ENCODE measurements at regions not wholly inside any gene's neighbourhood (a gene's known extent, or its start where the extent isn't known, plus 50 kb on each side); places are given as distances from the start of the nearest gene placed in this dataset.

DNA sequence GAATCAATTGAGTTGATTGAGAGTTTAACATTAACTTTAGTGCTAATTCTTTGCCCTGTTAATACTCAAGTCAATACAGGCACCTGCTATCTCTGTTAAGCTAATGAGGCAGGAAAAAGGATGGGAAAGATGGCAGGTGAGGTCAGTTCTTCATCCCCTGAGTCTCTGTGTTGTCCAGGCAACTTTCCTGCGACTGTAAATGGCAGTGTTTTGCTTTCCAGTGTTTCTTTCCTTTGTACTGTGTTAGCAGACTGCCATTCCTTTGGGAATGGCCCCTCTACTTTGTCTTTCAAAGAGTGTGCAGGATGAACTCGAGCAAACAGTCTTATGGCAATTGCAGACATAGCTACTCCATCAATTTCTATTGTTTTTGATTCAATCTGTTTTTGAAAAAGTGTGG, 202.2 kb upstream of the VLDLR start:
- Histone ChIP-seq H3K27me3 (no peaks in the 10 kb centered on the region), H3K4me3 (no peak overlapping the region), H3K27ac (no peak overlapping the region), H3K36me3 (ENCODE audit: low read depth, missing control alignments) (no peaks in the 10 kb centered on the region), H3K4me1 (peaks cover 4% of the 10 kb centered on the region), H3K9me3 (no peaks in the 10 kb centered on the region)
- DNase-seq, result no peak
- intact Hi-C loops (cut with DNase I; ENCODE audit: low total_unique reads), result no loop called here
- no peak for TF ChIP-seq CTCF (IDR thresholded peaks at IDR 0.05)
- no peak for TF ChIP-seq POLR2A (IDR thresholded peaks at IDR 0.05)
- WGBS, 2 donors, result 36 to 67% methylated on average over 2 of the region's 2 CpGs

DNA sequence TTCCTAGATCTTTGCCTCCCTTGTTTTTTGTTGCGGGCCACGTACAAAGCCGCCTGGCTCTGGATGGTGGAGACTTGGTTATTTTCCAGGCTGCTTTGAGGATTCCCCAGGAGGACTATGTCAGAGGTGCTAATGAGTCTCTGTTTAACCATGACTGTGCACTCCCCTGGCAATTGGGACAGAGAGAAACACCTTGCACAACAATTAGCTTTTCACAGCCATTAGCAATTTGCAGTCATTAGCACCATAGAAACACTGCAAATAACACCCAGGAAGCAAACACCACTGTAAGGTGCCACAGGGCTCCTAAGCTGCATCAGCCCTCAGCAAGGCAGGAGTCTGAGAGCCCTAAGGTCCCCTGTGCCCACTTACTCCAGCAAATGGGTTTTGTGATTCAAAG, 201.0 kb upstream of the VLDLR start:
- DNase-seq, result no peak
- no peak overlapping the region for H3K27ac ChIP-seq
- peaks cover 7% of the 10 kb centered on the region for H3K4me1 ChIP-seq
- no peak for TF ChIP-seq POLR2A (IDR thresholded peaks at IDR 0.05)
- no peak for TF ChIP-seq CTCF (IDR thresholded peaks at IDR 0.05)
- no peaks in the 10 kb centered on the region for H3K9me3 ChIP-seq
- intact Hi-C loops (cut with DNase I; ENCODE audit: low total_unique reads), result no loop called here
- H3K27me3 ChIP-seq, result no peaks in the 10 kb centered on the region
- H3K36me3 ChIP-seq (ENCODE audit: low read depth, missing control alignments), result no peaks in the 10 kb centered on the region
- WGBS, 2 donors, result 81 to 83% methylated on average over 3 of the region's 3 CpGs
- H3K4me3 ChIP-seq, result no peak overlapping the region

GRCh38 chr9:2424619-2425033, 197.0 kb upstream of the VLDLR start:
- Histone ChIP-seq H3K9me3 (no peaks in the 10 kb centered on the region), H3K27me3 (no peaks in the 10 kb centered on the region), H3K36me3 (ENCODE audit: low read depth, missing control alignments) (no peaks in the 10 kb centered on the region), H3K4me3 (no peak overlapping the region), H3K27ac (peak overlapping the region in 1 of 2 donors; percentile 8), H3K4me1 (peaks cover 4% of the 10 kb centered on the region)
- intact Hi-C loops (cut with DNase I; ENCODE audit: low total_unique reads), result no loop called here
- 22 to 34% methylated on average over 2 of the region's 2 CpGs for WGBS, 2 donors
- no peak for TF ChIP-seq POLR2A (IDR thresholded peaks at IDR 0.05)
- TF ChIP-seq CTCF (IDR thresholded peaks at IDR 0.05), result no peak
- peak; percentile 47 for DNase-seq

DNA sequence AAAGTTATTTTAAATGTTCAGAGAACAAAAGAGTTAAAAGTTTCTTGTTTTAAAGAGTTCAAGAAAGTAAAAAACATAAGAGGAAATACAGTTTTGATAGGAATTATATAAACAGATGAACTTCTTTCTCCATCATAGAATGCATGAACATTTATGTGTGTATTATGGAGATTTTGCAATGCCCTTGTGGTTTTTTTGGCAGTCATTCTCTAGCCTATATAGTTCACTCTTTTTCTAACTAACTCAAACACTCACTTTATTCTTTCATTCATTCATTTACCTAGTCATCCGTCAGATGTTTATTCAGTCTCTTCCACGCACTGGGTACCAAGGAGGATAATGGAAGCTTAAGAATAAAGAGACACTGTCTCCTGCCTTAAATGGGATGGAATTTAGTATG, 195.9 kb upstream of the VLDLR start:
- no peaks in the 10 kb centered on the region for H3K27me3 ChIP-seq
- TF ChIP-seq POLR2A (IDR thresholded peaks at IDR 0.05), result no peak
- TF ChIP-seq CTCF (IDR thresholded peaks at IDR 0.05), result no peak
- no peaks in the 10 kb centered on the region for H3K36me3 ChIP-seq (ENCODE audit: low read depth, missing control alignments)
- peaks cover 4% of the 10 kb centered on the region for H3K4me1 ChIP-seq
- intact Hi-C loops (cut with DNase I; ENCODE audit: low total_unique reads), result no loop called here
- no peaks in the 10 kb centered on the region for H3K9me3 ChIP-seq
- H3K27ac ChIP-seq, result no peak overlapping the region
- no peak overlapping the region for H3K4me3 ChIP-seq
- WGBS, 2 donors, result 93 to 94% methylated on average over 2 of the region's 2 CpGs
- no peak for DNase-seq

- Histone ChIP-seq H3K4me3 (no peak overlapping the region), H3K9me3 (no peaks in the 10 kb centered on the region), H3K36me3 (ENCODE audit: low read depth, missing control alignments) (no peaks in the 10 kb centered on the region), H3K27ac (no peak overlapping the region), H3K4me1 (peaks cover 4% of the 10 kb centered on the region), H3K27me3 (no peaks in the 10 kb centered on the region)
- DNase-seq, result no peak
- 74 to 77% methylated on average over 10 of the region's 10 CpGs for WGBS, 2 donors
- no peak for TF ChIP-seq CTCF (IDR thresholded peaks at IDR 0.05)
- no peak for TF ChIP-seq POLR2A (IDR thresholded peaks at IDR 0.05)
- intact Hi-C loops (cut with DNase I; ENCODE audit: low total_unique reads), result no loop called here
Measured at GRCh38 chr9:2427120-2427891, 194.3 kb upstream of the VLDLR start.

All from testis (tissue), 2 donors.